NK-92 treated with Interleukin-12 subunit alpha and Interleukin-12 subunit beta, amount 100 ng/mL, for 24 hours (cell line): ENCODE measurements at regions not wholly inside any gene's neighbourhood (a gene's known extent, or its start where the extent isn't known, plus 50 kb on each side); places are given as distances from the start of the nearest gene placed in this dataset.
A peak's percentile ranks its signal among the peaks of the same experiment; 100 is the strongest.

ENCODE experiments used
- DNase-seq: peaks from one replicate; lab custom pipeline; 2025; lab: John Stamatoyannopoulos, UW

DNA sequence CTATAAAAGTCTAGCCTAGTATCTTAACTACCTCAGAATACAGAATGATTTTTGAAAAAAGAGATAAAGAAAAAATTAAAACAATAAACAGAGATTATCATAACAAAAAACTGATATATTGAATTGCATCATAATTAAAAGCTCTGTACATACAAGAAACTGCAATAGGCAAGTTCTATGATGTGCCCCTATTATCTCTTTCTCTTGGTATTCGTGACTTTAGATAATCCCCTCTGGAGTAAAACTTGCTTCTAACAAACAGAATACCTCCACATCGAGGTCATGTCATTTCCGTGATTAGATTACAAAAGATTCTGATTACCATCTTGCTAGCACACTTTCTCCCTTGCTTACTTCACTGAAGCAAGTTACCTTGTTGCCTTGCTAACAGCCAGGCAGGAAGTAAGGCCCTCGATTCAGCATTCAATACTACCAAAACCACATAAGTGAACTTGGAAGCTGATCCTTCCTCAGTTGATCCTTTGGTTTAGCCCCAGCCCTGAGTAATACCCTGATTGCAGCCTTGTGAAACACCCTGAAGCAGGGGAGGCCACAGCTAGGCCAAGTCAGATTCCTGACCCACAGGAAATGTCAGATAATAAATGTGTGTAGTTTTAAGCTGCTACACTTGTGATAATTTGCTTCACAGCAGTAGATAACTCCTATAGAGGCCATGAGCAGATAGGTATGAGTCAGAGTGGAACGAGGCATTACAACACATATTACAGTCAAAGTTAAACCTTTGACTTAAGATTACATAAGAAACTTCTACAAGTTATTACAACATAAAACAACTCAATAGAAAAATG, 53.7 kb upstream of the TMX4 start:
- DNase-seq: peak; percentile 41

DNA sequence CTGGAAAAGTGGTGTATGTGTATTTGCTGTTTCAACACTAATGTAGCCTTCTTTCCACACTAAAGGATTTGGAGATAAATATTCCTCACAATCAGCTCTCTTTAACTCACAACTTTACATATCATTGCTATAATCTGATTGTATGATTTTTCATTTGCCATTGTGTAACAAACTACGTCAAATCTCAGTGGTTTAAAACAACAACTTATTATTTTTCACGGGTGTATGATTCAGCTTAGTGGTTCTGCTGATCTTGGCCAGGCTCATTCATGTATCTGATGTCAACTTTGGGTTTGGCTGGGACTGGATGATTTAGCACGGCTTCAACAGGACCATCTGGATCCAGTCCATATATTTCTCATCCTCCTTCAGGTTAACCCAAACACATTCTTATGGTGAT, 55.4 kb upstream of the TMX4 start:
- no peak for DNase-seq

DNA sequence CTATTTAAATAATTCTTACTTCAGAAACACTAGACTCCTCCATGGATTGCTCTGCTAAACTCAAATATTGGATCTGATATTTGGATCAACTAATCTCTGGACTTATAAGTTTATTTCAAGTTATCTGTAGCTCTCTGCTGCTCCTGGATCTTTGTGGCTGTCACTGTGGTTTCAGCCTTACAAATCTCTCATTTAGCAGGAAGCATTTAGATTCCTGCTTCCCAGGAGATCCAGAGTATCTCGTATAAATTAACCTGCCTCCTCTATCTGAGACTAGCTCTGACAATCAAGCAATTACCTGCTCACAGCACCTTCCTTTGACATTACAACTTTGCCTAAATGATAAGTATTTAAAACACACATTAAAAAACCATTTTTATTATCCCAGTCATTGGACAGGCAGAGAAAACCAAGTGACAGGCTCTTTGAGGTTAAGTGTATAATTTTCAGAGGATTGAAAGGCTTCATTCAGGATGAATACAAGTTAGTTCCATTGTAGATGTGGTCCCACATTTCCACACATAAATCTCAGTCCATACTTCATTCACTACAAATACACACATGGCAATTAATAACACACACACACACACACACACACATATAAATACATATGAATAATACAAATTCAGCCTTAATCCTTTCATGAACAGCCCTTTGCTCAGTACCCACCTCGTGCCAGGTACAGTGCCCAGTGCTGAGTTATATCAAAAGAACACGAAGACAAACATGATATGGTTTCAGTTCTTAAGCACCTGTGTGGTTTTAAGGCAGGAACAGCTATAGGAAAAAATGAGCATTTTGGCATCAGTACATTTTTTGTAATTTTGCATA, 55.5 kb upstream of the PLCB1 start:
- DNase-seq: no peak

DNA sequence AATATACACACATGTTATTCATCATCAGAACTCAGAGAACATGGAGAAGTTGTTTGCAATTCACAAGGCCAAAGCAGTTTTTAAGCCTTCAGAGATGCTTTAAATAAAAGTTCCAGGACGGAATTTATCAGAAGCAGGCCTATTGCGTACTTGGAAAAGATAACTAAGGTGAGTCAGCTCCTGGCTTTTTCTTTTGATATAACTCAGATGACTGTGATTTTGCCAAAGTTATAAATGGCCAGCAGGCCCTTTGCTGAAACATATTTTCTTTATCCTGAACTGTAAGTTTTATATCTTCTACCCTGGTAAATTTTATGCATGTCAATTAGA, 55.0 kb upstream of the PLCB1 start:
- no peak for DNase-seq

DNA sequence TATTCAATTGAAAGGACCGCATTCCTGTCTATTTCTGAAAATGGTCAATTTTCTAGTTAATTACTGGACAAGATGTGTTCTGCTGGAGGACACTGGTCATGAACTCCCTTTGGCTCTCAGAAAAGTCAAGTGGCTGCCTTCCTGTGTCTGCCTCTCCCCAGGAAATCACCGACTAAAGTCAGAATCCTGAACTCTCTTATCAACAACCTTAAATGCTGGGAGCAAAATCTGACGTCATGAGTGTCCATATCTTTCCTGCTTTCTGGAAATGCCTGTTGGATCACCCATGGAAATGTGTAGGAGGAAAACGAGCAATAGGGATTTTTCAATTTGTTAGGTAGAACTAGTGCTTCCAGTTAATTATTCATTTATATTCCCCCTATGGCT, 53.5 kb upstream of the PLCB1 start:
- DNase-seq: no peak

DNA sequence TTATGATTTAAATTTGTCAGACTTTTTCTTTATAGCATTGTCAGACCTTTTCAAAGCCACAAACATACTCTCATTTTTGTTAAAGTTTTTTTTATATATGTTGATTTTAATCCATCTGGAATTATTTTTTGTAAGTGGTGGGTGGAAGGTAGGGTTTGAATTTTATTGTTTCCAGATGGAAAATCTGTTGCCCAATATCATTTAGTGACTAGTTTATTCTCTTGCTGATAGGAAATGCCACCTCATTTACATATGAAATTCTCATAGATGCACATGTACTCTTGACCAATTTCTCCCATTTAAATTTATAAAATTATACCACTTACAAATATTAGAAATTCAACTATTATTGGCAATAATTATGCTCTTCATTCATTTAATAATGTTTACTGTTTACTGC, 52.1 kb upstream of the PLCB1 start:
- no peak for DNase-seq

DNA sequence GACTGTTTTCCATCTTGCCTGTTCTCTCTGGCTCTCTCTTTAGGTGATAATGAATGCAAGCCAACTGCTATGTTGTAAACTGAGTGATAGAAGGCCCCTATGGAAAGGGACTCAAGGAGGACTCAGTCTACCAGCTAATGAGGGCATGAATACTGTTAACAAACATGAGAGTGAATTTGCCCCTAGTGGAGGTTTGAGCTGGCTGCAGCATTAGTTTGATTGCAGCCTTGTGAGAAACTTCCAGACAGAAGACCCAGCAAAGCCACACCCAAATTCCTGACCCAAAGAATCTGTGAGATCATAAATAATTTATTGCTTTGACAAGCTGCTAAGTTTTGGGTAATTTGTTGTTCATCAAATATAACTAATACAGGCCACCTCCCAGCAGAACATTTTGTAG, 50.0 kb upstream of the PLCB1 start:
- DNase-seq: no peak
